ENCODE measurements at regions not wholly inside any gene's neighbourhood (a gene's known extent, or its start where the extent isn't known, plus 50 kb on each side); places are given as distances from the start of the nearest gene placed in this dataset.
"Not testable (repeated sequence)": the region's sequence is repeated elsewhere in the genome, so short reads cannot be mapped to it uniquely, and the experiment has no call there.

- intact Hi-C loops (cut with DNase I): no loop called here
- no peak for DNase-seq (ENCODE audit: extremely low spot score in 2 of 2)
- no peaks in the 10 kb centered on the region for H3K36me3 ChIP-seq
- no peaks in the 10 kb centered on the region for H3K9me3 ChIP-seq
- no peak overlapping the region for H3K27ac ChIP-seq
- no peaks in the 10 kb centered on the region for H3K27me3 ChIP-seq
- H3K4me3 ChIP-seq: no peak overlapping the region
- no peaks in the 10 kb centered on the region for H3K4me1 ChIP-seq
- TF ChIP-seq POLR2AphosphoS5 (IDR thresholded peaks at IDR 0.05; ENCODE audit: insufficient read depth in 1 of 2, low read depth in 1 of 2) (no peak), CTCF (IDR thresholded peaks at IDR 0.05) (no peak)
Measured at GRCh38 chr14:106185837-106186233, 659.5 kb downstream of the TMEM121 start.

- intact Hi-C loops (cut with DNase I): no loop called here
- Histone ChIP-seq H3K27me3 (no peaks in the 10 kb centered on the region), H3K9me3 (no peaks in the 10 kb centered on the region), H3K4me1 (no peaks in the 10 kb centered on the region), H3K36me3 (no peaks in the 10 kb centered on the region), H3K4me3 (no peak overlapping the region), H3K27ac (no peak overlapping the region)
- no peak for DNase-seq (ENCODE audit: extremely low spot score in 2 of 2)
- TF ChIP-seq CTCF (IDR thresholded peaks at IDR 0.05) (no peak), POLR2AphosphoS5 (IDR thresholded peaks at IDR 0.05; ENCODE audit: insufficient read depth in 1 of 2, low read depth in 1 of 2) (no peak)
Measured at GRCh38 chr14:106187216-106187615, 660.8 kb downstream of the TMEM121 start.

DNA sequence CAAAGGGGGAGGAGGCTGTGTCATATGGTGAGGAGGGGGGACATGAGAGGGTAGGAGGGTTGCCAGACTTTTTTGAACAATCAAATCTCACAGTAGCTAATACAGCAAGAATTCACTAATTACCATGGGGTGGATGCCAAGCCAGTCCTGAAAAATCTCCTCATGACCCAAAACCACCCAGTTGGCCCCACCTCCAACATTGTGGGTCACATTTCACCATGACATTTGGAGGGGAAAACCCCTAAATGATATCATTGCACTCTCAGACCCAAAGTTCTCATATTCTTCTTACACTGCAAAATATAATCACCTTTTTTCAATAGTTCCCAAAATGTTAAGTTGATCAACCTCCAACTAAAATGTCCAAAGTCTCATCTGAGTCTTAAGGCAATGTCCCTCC is 666.3 kb downstream of the TMEM121 start:
- H3K36me3 ChIP-seq; H3K4me3 ChIP-seq; intact Hi-C loops (cut with DNase I); H3K4me1 ChIP-seq; H3K27ac ChIP-seq; H3K9me3 ChIP-seq; DNase-seq (ENCODE audit: extremely low spot score in 2 of 2); H3K27me3 ChIP-seq: not testable (repeated sequence)

DNA sequence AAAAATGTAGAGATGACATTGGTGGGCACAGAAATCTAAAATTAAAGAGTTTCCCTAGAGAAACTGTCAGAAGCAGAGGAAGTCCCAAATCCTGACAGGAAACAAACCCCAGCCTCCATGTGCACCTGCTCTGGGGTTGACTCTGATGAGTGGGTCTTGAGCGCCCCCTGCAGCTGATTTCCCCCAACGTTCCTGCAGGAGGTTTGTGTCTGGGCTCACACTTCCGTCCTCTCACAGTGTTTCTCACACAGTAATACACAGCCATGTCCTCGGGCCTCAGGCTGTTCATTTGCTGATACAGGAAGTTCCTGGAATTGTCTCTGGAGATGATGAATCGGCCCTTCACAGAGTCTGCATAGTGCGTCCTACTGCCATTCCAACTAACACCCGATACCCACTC is 670.1 kb downstream of the TMEM121 start:
- H3K4me3 ChIP-seq; H3K9me3 ChIP-seq; H3K4me1 ChIP-seq; DNase-seq (ENCODE audit: extremely low spot score in 2 of 2); H3K27me3 ChIP-seq; intact Hi-C loops (cut with DNase I); H3K36me3 ChIP-seq; H3K27ac ChIP-seq: not testable (repeated sequence)

- H3K4me1 ChIP-seq; intact Hi-C loops (cut with DNase I): not testable (repeated sequence)
Measured at GRCh38 chr14:106197264-106197663, 670.9 kb downstream of the TMEM121 start.

DNA sequence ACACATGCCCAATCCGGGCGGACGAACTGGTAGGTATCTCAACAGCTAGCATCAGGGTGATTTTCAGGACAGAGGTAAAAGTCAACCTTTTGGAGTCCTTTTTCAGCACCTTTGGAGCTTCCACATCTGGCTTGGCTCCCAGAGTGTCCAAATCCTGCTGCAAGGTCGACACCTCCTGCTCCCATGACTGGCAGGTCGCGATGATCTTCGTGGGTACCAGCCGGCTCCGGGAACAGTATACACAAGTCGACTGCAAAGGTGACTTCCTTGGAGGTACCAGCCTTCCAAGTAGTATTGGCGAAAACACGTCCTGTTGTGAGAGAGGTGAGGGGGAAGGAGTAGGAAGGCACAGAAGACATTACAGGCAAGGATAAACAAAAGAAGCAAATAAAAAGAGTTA is 672.7 kb downstream of the TMEM121 start:
- Histone ChIP-seq H3K27ac (no peak overlapping the region), H3K27me3 (no peaks in the 10 kb centered on the region), H3K9me3 (no peaks in the 10 kb centered on the region), H3K4me1 (no peaks in the 10 kb centered on the region), H3K36me3 (no peaks in the 10 kb centered on the region), H3K4me3 (no peak overlapping the region)
- no peak for TF ChIP-seq POLR2AphosphoS5 (IDR thresholded peaks at IDR 0.05; ENCODE audit: insufficient read depth in 1 of 2, low read depth in 1 of 2)
- no peak for TF ChIP-seq CTCF (IDR thresholded peaks at IDR 0.05)
- TF ChIP-seq POLR2A (IDR thresholded peaks at IDR 0.05): no peak
- no peak for DNase-seq (ENCODE audit: extremely low spot score in 2 of 2)
- intact Hi-C loops (cut with DNase I): no loop called here

More at GRCh38 chr14:106197264-106197663, 670.9 kb downstream of the TMEM121 start:
- H3K4me3 ChIP-seq; H3K36me3 ChIP-seq; DNase-seq (ENCODE audit: extremely low spot score in 2 of 2); H3K27ac ChIP-seq; H3K9me3 ChIP-seq; H3K27me3 ChIP-seq: not testable (repeated sequence)
